ENCODE measurements at regions not wholly inside any gene's neighbourhood (a gene's known extent, or its start where the extent isn't known, plus 50 kb on each side); places are given as distances from the start of the nearest gene placed in this dataset.
"Not testable (repeated sequence)": the region's sequence is repeated elsewhere in the genome, so short reads cannot be mapped to it uniquely, and the experiment has no call there.

GRCh38 chr5:89072842-89073672, 190.1 kb upstream of the MEF2C start:
- no peak for DNase-seq (ENCODE audit: low spot score)

GRCh38 chr5:89071941-89072331, 189.0 kb upstream of the MEF2C start:
- DNase-seq (ENCODE audit: low spot score) = no peak

- DNase-seq (ENCODE audit: low spot score) = no peak
These were observed 188.3 kb upstream of the MEF2C start for GRCh38 chr5:89071101-89071940.

- no peak for DNase-seq (ENCODE audit: low spot score)
These were observed 186.6 kb upstream of the MEF2C start for GRCh38 chr5:89069591-89069990.

GRCh38 chr5:89067362-89067761, 184.4 kb upstream of the MEF2C start:
- DNase-seq (ENCODE audit: low spot score) = no peak

- DNase-seq (ENCODE audit: low spot score) = no peak
These were observed 182.9 kb upstream of the MEF2C start for GRCh38 chr5:89065919-89066318.

- DNase-seq (ENCODE audit: low spot score) = no peak
These were observed 181.8 kb upstream of the MEF2C start for GRCh38 chr5:89064736-89065135.

- DNase-seq (ENCODE audit: low spot score) = no peak
These were observed 181.1 kb upstream of the MEF2C start for GRCh38 chr5:89064054-89064453.

GRCh38 chr5:89060768-89061167, 177.8 kb upstream of the MEF2C start:
- DNase-seq (ENCODE audit: low spot score) = no peak

- no peak for DNase-seq (ENCODE audit: low spot score)
These were observed 176.3 kb upstream of the MEF2C start for GRCh38 chr5:89059274-89059673.

- no peak for DNase-seq (ENCODE audit: low spot score)
These were observed 172.7 kb upstream of the MEF2C start for GRCh38 chr5:89055695-89056085.

- no peak for DNase-seq (ENCODE audit: low spot score)
These were observed 172.2 kb upstream of the MEF2C start for GRCh38 chr5:89055015-89055694.

GRCh38 chr5:89053547-89053946, 170.6 kb upstream of the MEF2C start:
- no peak for DNase-seq (ENCODE audit: low spot score)

- not testable (repeated sequence) for DNase-seq (ENCODE audit: low spot score)
These were observed 167.1 kb upstream of the MEF2C start for GRCh38 chr5:89050062-89050461.

- DNase-seq (ENCODE audit: low spot score) = no peak
These were observed 164.6 kb upstream of the MEF2C start for GRCh38 chr5:89047571-89047970.

GRCh38 chr5:89045216-89045615, 162.2 kb upstream of the MEF2C start:
- no peak for DNase-seq (ENCODE audit: low spot score)

GRCh38 chr5:89044674-89045200, 161.8 kb upstream of the MEF2C start:
- no peak for DNase-seq (ENCODE audit: low spot score)

- DNase-seq (ENCODE audit: low spot score) = no peak
These were observed 160.7 kb upstream of the MEF2C start for GRCh38 chr5:89043676-89044075.

- no peak for DNase-seq (ENCODE audit: low spot score)
These were observed 159.8 kb upstream of the MEF2C start for GRCh38 chr5:89042746-89043145.

GRCh38 chr5:89041976-89042375, 159.0 kb upstream of the MEF2C start:
- no peak for DNase-seq (ENCODE audit: low spot score)

- no peak for DNase-seq (ENCODE audit: low spot score)
These were observed 158.3 kb upstream of the MEF2C start for GRCh38 chr5:89041249-89041779.

Data from COLO829 (cell line).